Daoy (cell line): ENCODE measurements at regions not wholly inside any gene's neighbourhood (a gene's known extent, or its start where the extent isn't known, plus 50 kb on each side); places are given as distances from the start of the nearest gene placed in this dataset.

Experiments
- DNase-seq: peaks from one replicate; pipeline ENCODE4 v3.0.0-alpha.2; 2015; ENCODE audit warnings: low read depth

- DNase-seq = no peak
These were observed 300.4 kb downstream of the DTWD2 start for GRCh38 chr5:118687661-118688621.

GRCh38 chr5:118687100-118687499 lies 301.2 kb downstream of the DTWD2 start:
- DNase-seq = no peak

- DNase-seq = no peak
These were observed 306.7 kb downstream of the DTWD2 start for GRCh38 chr5:118681655-118682054.

- no peak for DNase-seq
These were observed 308.9 kb downstream of the DTWD2 start for GRCh38 chr5:118679264-118679940.

- no peak for DNase-seq
These were observed 309.6 kb downstream of the DTWD2 start for GRCh38 chr5:118678746-118679145.

- DNase-seq = no peak
These were observed 313.1 kb downstream of the DTWD2 start for GRCh38 chr5:118675247-118675646.

GRCh38 chr5:118657576-118657975 lies 330.8 kb downstream of the DTWD2 start:
- DNase-seq = no peak

- DNase-seq = no peak
These were observed 334.5 kb downstream of the DTWD2 start for GRCh38 chr5:118653872-118654271.

- no peak for DNase-seq
These were observed 335.2 kb downstream of the DTWD2 start for GRCh38 chr5:118653183-118653582.

- DNase-seq = no peak
These were observed 337.3 kb downstream of the DTWD2 start for GRCh38 chr5:118651002-118651401.

- DNase-seq = no peak
These were observed 340.8 kb downstream of the DTWD2 start for GRCh38 chr5:118647587-118647986.

- DNase-seq = no peak
These were observed 341.4 kb downstream of the DTWD2 start for GRCh38 chr5:118646917-118647316.

GRCh38 chr5:118637947-118638670 lies 350.2 kb downstream of the DTWD2 start:
- DNase-seq = no peak

GRCh38 chr5:118628660-118629354 lies 359.5 kb downstream of the DTWD2 start:
- no peak for DNase-seq

- no peak for DNase-seq
These were observed 368.1 kb downstream of the DTWD2 start for GRCh38 chr5:118620233-118620632.

- no peak for DNase-seq
These were observed 368.5 kb downstream of the DTWD2 start for GRCh38 chr5:118619823-118620222.

GRCh38 chr5:118616281-118616680 lies 372.1 kb downstream of the DTWD2 start:
- DNase-seq = no peak

- DNase-seq = no peak
These were observed 373.5 kb downstream of the DTWD2 start for GRCh38 chr5:118614731-118615456.

GRCh38 chr5:118611332-118611945 lies 376.9 kb downstream of the DTWD2 start:
- no peak for DNase-seq

GRCh38 chr5:118606940-118607339 lies 381.4 kb downstream of the DTWD2 start:
- DNase-seq = no peak

GRCh38 chr5:118605761-118606160 lies 382.6 kb downstream of the DTWD2 start:
- no peak for DNase-seq
